GM19468 (cell line): ENCODE measurements at regions not wholly inside any gene's neighbourhood (a gene's known extent, or its start where the extent isn't known, plus 50 kb on each side); places are given as distances from the start of the nearest gene placed in this dataset.
A peak's percentile ranks its signal among the peaks of the same experiment; 100 is the strongest.
"Not testable (repeated sequence)": the region's sequence is repeated elsewhere in the genome, so short reads cannot be mapped to it uniquely, and the experiment has no call there.

ENCODE experiments used
- ATAC-seq: cut with Tn5 transposase; IDR thresholded peaks from one replicate; pipeline ENCODE4 v1.9.1; 2021; ENCODE audit warnings: mild to moderate bottlenecking, moderate library complexity, moderate number of reproducible peaks; ENCODE audit not compliant: unreplicated experiment; ENCODE audit errors: extremely low read depth

GRCh38 chr20:6693808-6694198, 73.7 kb upstream of the BMP2 start:
- not testable (repeated sequence) for ATAC-seq

GRCh38 chr20:6693178-6693807, 74.2 kb upstream of the BMP2 start:
- no peak for ATAC-seq

- no peak for ATAC-seq
These were observed 74.8 kb upstream of the BMP2 start for GRCh38 chr20:6692566-6693173.

GRCh38 chr20:6691516-6691915, 76.0 kb upstream of the BMP2 start:
- ATAC-seq = no peak

GRCh38 chr20:6689339-6689973, 78.0 kb upstream of the BMP2 start:
- ATAC-seq = no peak

GRCh38 chr20:6686171-6686570, 81.3 kb upstream of the BMP2 start:
- peak; percentile 85 for ATAC-seq

GRCh38 chr20:6685626-6686025, 81.9 kb upstream of the BMP2 start:
- ATAC-seq = no peak

GRCh38 chr20:6685181-6685582, 82.3 kb upstream of the BMP2 start:
- no peak for ATAC-seq

GRCh38 chr20:6683021-6683977, 84.2 kb upstream of the BMP2 start:
- ATAC-seq = no peak

- ATAC-seq = no peak
These were observed 86.6 kb upstream of the BMP2 start for GRCh38 chr20:6680854-6681253.

GRCh38 chr20:6680441-6680840, 87.0 kb upstream of the BMP2 start:
- no peak for ATAC-seq

- no peak for ATAC-seq
These were observed 88.4 kb upstream of the BMP2 start for GRCh38 chr20:6679086-6679485.

- no peak for ATAC-seq
These were observed 89.4 kb upstream of the BMP2 start for GRCh38 chr20:6678101-6678500.

- no peak for ATAC-seq
These were observed 92.7 kb upstream of the BMP2 start for GRCh38 chr20:6674831-6675230.

- ATAC-seq = no peak
These were observed 94.4 kb upstream of the BMP2 start for GRCh38 chr20:6673071-6673470.

- ATAC-seq = no peak
These were observed 95.7 kb upstream of the BMP2 start for GRCh38 chr20:6671829-6672228.

GRCh38 chr20:6668546-6668945, 98.9 kb upstream of the BMP2 start:
- ATAC-seq = no peak

- no peak for ATAC-seq
These were observed 101.7 kb upstream of the BMP2 start for GRCh38 chr20:6665621-6666355.

GRCh38 chr20:6665161-6665560, 102.3 kb upstream of the BMP2 start:
- ATAC-seq = no peak

GRCh38 chr20:6664574-6664973, 102.9 kb upstream of the BMP2 start:
- ATAC-seq = no peak
